GM13977 (cell line): ENCODE measurements at regions not wholly inside any gene's neighbourhood (a gene's known extent, or its start where the extent isn't known, plus 50 kb on each side); places are given as distances from the start of the nearest gene placed in this dataset.

Source experiments
- DNase-seq: peaks from one replicate; pipeline ENCODE4 v3.0.0; 2012; ENCODE audit warnings: low spot score
- CTCF ChIP-seq: IDR thresholded peaks from 2 replicates; pipeline ENCODE4 v1.5.1; 2012; ENCODE audit warnings: mild to moderate bottlenecking, control low read depth; ENCODE audit not compliant: insufficient read depth; ENCODE audit errors: extremely low read depth, missing control alignments
- in situ Hi-C: fragments of 300-500 bp; cut with MboI; formaldehyde crosslinking; loops from one replicate; pipeline ENCODE4 v1.12.0; 2022; ENCODE audit warnings: low sequenced_read_pairs, low pct_unique_long_range_greater_than_20kb, mixed read lengths, inconsistent platforms; ENCODE audit not compliant: unreplicated experiment

- DNase-seq, result no peak
- no peak for TF ChIP-seq CTCF
- in situ Hi-C loops, result no loop called here
These were observed 728.3 kb upstream of the CDH8 start for GRCh38 chr16:62764572-62764971.

- no peak for TF ChIP-seq CTCF
- DNase-seq, result no peak
- in situ Hi-C loops, result no loop called here
These were observed 724.2 kb upstream of the CDH8 start for GRCh38 chr16:62760398-62760797.

- no peak for DNase-seq
- in situ Hi-C loops, result no loop called here
- no peak for TF ChIP-seq CTCF
These were observed 719.7 kb upstream of the CDH8 start for GRCh38 chr16:62755938-62756337.

- TF ChIP-seq CTCF, result no peak
- no peak for DNase-seq
- in situ Hi-C loops, result no loop called here
These were observed 716.6 kb upstream of the CDH8 start for GRCh38 chr16:62752854-62753253.

- TF ChIP-seq CTCF, result no peak
- no peak for DNase-seq
- in situ Hi-C loops, result no loop called here
These were observed 715.0 kb upstream of the CDH8 start for GRCh38 chr16:62751218-62751617.

- DNase-seq, result no peak
- in situ Hi-C loops, result no loop called here
- TF ChIP-seq CTCF, result no peak
These were observed 705.5 kb upstream of the CDH8 start for GRCh38 chr16:62741692-62742091.

- in situ Hi-C loops, result no loop called here
- no peak for TF ChIP-seq CTCF
- DNase-seq, result no peak
These were observed 702.6 kb upstream of the CDH8 start for GRCh38 chr16:62738666-62739460.
